HG03139 (cell line): ENCODE measurements at regions not wholly inside any gene's neighbourhood (a gene's known extent, or its start where the extent isn't known, plus 50 kb on each side); places are given as distances from the start of the nearest gene placed in this dataset.
"Not testable (repeated sequence)": the region's sequence is repeated elsewhere in the genome, so short reads cannot be mapped to it uniquely, and the experiment has no call there.

ENCODE experiments used
- ATAC-seq: cut with Tn5 transposase; IDR thresholded peaks from one replicate; pipeline ENCODE4 v1.9.1; 2021; ENCODE audit not compliant: unreplicated experiment

DNA sequence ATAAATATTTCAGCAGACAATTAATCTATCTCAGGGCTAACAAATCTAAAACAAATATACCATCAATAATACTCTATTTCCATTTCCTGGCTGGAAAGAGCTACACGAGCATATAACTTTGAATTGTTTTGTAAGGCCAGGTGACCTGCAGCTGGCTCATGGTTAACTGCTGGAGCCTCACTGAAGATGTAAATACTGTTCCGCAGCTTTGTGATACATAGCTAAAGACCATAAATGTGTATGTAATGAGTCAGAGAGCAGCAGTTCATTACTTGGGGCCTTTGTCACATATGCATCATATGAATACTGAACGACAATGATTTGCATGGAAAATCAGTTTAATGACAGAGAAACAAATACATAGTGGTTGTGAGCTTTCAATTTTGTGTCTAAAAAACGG lies 109.4 kb upstream of the CCN2 start:
- ATAC-seq = no peak

DNA sequence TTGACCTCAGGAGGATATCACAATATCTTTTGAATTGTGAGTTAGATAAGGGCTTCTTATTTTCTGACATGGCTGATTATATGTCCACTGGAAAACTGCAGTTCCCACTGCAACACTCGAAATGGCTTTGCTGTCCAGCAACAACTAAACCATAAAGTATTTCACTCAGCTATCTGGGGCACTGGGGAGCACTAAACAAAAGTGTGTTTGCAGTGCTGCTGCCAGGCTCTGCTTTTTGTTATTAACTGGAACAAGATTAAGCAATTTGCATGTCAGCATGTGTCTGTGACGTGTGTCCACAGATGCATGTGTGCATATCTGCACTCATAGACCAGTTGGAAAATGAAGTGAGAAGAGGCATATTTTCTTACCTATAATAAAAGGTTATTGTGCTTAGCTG lies 107.8 kb upstream of the CCN2 start:
- ATAC-seq = no peak

DNA sequence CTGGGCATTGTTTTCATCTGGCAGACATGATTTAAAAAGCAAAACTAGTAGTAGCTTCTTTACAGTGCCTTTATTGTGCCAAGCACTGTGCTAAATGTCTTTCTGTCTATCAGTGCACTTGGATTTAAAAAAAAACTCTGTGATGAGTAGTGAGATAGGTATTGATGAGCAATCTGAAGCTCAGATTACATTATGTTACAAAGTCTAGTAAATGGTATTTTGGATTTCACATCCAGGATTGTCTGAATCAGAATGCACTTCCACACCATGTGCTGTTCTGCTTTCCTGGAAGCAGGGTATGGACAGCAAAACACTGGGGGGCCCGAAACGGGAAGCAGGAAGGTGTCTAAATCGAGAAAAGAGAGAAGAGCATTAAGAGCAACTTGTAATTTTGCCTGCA lies 103.4 kb upstream of the CCN2 start:
- no peak for ATAC-seq

DNA sequence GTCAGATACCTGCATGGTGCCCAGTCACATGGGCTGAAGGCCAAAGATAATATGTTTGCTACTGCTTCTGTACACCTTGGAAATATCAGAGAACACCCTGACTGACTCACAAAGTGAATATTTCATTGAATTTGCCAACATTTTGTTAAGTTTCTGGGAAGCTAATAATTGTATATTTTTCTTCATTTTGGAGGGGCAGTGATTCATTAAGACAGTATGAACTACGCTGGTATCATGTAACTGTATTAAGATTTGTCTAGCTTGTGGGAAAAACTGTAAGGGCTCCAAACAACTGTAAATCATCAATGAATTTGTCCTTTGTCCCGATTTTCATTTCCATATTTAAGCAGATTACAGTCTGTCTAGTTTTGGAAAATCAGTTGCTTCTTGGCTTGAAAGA lies 102.3 kb upstream of the CCN2 start:
- no peak for ATAC-seq

DNA sequence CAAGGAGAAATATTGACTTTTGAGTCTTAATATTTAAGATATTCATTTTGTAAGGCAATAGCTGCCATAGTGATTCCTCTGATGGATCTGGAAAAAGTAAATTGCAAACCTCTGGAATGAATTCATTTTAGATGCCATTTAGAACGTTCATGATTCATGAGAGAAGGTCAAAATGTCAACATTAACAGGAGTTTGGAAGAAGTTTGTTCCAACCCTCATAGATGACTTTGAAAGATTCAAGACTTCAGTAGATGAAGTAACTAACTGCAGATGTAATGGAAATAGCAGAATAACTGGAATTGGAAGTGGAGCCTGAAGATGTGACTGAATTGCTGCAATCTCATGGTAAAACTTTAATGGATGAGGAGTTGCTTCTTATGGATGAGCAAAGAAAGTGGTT lies 100.9 kb upstream of the CCN2 start:
- no peak for ATAC-seq

DNA sequence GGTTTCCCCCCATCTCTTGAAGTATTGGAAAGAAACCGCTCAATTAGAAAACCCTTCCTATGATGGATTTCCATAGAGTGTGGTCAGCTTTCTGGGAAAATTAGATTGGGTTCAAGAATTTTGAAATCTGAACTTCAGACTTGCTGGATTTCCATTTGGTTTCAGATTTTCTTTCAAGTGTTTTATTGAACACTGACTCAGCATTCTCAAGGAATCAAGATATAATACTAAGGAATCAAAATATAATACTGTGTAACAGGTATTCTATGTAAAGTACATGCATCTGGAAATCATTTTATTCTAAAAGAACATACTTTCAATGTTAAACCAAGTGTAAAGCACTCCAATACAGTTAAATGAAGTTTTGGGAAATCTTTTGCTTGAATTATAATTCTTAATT lies 94.7 kb upstream of the CCN2 start:
- ATAC-seq = no peak

DNA sequence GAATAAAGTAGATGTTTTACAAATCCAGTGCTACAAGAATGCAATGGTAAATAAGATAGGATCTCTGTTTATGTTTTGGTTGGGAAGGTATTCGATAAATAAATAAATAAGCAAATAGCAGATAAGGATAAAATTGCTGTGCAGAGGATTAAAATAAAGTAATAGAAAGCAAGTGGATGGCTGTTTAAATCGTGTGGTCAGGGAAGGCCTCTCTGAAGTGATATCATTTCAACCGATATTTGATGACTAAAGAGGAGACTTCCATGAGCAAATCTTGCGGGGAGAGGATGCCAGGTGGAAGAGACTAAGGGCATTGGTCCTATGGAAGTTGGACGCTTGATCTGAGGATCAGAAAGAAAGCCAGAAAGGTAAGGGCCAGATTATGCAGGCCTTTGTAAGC lies 92.0 kb upstream of the CCN2 start:
- ATAC-seq = no peak

DNA sequence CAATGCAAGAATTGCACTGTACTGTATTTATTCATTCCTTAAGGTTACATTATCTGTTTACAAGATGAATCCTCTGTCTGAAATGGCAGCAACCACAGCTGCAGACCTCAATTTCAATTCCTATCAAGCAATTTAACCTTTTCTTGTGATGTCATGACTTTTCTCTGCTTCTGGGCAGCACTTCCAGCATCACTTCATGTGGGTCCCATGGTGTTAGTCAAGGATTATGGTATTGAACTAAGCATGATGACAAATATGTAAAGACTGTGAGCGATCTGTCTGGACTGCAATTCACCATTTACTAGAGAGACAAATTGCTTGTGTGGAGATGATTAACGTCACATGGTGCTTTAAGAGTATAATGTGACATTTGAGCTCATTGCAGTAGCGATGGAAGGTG lies 90.5 kb upstream of the CCN2 start:
- no peak for ATAC-seq

DNA sequence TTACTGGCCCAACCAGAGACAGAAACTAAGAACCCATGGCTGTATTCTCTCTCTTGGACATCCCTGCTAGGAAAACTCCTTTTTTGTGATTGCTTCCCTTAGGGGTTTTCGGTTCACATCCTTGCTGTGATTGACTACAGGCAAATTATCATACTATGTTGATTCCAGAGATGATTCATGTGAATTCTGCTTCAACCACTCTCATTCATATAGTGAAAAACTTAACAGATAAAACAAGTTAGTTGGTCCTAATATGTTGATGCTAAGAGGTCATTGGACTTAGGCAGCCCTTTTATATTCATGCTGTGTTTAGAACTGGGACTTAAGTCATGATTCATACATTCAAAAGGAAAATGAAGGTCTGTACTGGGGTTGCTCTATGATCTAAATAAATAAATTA lies 76.9 kb upstream of the CCN2 start:
- no peak for ATAC-seq

DNA sequence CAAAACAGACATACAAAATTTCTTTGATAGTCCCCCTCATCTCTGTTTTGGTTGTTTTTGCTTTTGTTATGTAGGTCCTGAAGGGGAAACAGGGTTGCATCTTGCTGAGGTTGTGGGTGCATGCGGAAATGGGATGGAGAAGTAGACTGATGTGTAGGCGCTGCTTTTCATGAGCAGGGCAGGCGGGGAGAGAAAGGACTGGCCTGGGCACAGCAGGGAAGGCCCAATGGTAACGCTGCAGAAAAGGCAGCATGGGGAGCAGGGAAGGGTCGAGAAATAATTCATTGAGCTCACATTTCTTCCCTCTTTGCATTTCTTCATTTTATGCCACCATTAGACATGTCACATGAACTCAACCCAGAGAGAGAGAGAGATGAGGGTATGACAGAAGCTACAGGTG lies 74.3 kb upstream of the CCN2 start:
- no peak for ATAC-seq

DNA sequence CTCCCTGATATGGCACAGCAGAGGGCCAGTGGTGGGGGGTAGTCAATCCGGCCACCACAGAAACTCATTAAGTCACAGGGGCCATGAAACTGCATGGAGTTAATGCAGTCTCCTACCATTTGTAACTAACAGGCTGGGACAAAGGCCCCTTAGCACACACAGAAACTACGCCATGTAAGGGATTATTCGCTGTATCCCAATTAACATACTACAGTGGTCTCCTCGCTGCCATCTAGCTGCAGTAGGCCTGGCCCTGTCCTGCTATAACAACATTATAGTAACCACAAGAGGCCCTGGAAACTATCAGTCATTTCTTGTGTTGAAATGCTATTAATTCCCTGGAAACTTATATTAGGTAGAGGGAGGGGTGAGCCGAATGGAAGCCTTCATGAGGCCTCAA lies 72.3 kb upstream of the CCN2 start:
- no peak for ATAC-seq

DNA sequence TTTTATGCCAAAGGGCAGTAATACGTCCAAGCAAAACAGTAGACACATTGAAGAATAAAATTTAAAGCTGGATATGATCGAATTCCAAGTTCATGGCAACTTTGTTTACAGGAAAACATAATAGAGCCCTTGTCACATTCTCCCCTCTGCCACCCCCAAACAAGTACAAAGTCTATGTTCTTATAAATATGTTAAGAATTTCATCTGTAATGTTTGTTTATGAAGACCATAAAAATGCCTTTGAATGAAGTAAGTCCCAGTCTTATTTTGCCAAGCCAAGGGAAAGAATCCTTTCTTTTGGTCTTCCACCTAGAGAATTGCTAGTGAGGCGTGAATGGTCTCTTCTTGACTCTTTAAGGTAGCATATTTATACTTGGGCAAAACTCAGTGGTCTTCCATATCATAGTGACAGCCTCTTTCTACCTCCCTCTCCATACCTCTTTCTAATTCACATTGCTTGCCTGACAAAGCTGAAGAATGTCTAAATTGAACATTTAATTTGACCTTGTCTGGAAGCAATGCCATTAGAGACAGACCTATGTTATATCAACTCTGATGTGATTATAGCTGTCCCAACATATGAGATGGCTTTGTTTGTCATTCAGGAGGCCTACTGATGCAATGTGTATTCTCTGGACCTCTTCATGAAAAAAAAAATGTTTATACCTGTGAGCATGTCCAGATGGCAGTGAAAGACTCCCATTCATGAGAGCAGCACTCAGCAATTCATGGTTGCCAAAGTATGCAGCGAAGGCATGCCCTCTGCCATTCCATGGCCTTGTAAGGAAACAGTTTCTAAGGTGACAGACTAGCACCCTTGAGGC lies 70.6 kb upstream of the CCN2 start:
- no peak for ATAC-seq

DNA sequence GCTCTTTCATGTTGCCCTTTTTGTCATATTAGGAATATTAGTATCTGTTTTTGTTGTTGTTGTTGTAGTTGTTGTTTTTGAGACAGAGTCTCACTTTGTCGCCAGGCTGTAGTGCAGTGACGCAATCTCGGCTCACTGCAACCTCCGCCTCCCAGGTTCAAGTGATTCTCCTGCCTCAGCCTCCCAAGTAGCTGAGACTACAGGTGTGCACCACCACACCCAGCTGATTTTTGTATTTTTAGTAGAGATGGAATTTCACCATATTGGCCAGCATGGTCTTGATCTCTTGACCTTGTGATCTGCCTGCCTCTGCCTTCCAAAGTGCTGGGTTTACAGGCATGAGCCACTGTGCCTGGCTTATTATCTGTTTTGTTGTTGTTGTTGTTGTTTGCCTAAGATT lies 69.7 kb upstream of the CCN2 start:
- not testable (repeated sequence) for ATAC-seq

DNA sequence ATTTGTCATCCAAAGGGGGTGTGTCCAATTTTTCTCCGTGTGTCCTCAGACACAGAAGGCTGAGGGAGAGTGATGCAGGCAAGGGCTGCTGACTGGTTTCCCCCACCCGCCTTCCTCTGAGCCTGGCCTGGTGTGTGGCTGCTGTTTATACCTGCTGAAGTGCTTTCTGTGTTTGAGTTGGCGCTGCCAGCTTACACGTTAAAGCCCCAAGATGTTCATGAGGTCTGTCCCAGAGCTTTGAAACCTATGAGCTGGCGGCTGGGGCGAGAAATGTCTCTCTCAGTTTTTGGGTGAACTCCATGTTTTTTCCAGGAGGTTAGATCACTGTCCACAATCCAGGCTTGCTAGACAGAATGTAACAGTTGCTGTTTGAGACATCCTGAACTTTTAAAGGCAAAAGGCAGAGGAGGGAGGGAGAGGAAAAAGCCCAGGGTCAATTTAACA lies 69.0 kb upstream of the CCN2 start:
- no peak for ATAC-seq

DNA sequence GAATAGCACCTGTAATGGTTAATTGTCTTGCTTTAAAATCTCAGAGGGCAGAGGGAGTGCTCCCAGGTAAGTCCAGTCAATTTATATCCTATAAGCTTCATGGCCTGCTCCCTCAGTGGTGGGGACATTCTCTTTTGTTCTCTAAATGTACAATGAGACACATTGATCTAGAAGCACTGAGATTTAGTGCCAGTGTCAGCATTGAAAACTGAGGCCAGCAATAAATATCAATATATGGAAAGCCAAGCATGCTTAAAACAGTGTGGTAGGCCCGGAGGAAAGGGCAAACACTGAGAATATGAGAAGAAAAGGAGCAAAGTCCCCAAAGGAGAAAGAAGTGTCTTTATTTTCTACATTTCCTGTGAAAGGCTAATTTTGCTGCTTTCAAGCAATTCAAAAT lies 68.4 kb upstream of the CCN2 start:
- ATAC-seq = no peak

DNA sequence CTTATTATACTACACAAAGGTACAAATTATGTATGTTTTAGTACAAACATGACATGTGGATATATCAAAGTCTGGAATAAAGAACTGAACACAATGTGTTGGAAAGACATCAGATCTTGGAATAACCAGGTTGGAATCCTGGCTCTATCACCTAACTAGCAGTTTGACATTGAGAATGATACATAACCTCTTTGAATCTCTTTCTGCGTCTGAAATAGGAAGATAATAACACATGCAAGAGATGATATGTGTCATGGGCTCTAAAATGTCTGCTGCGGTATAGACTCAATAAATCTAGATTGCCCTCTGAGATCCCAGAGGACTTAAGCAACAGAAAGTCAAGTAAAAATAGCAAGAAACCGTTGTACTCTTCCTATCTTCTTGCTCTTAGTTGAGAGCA lies 66.8 kb upstream of the CCN2 start:
- ATAC-seq = no peak

DNA sequence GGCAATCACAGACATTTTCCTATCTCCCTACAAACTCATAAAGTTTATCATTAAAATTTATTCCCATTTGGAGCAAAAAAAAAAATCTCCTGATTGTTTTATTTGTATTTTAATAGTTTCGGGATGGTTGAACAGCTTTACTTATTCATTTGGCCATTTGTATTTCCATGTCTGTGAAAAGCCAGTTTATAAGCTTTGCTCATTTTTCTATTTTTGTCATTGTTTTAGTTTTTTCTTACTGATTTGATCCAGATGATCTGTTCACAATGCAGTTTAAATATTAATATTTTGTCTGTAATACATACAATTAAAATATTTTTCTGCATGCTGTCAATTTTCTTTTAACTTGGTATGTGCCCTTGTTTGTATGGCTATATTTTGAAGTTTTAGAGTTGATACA lies 65.2 kb upstream of the CCN2 start:
- ATAC-seq = no peak

DNA sequence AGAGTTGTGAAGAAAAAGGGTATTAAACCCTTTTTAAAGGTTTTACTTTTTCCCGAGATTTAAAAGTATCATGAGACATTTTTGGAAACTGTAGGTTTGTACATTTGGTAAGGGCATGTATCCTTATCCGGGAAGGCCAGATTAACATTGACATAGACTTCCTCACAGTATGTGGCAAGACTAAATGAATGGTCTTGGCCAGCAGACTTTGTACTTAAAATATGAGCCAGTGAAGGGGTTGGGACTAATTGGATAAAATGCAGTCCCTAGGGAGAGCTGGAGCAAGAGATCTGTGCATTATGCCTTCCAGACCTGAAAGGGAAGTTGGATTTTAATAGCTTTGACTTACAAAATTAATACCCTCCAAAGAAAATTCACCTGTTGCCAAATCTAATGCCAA lies 60.4 kb upstream of the CCN2 start:
- ATAC-seq = no peak

DNA sequence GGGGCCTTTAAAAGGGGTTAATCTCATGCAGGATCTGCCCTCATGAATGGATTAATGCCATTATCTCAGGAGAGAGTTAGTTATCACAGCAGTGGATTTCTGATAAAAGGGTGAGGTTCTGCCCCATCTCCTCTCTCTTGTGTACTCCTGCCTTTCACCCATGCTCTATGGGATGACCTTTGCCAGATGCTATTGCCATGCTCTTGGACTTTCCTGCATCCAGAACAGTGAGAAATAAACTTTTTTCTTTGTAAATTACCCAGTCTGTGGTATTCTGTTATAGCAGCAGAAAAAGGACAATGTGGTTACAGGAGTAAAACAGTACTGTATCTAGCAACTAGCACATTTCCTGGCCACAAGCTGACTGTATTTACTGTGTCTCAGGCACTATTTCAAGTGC lies 58.0 kb upstream of the CCN2 start:
- ATAC-seq = no peak

DNA sequence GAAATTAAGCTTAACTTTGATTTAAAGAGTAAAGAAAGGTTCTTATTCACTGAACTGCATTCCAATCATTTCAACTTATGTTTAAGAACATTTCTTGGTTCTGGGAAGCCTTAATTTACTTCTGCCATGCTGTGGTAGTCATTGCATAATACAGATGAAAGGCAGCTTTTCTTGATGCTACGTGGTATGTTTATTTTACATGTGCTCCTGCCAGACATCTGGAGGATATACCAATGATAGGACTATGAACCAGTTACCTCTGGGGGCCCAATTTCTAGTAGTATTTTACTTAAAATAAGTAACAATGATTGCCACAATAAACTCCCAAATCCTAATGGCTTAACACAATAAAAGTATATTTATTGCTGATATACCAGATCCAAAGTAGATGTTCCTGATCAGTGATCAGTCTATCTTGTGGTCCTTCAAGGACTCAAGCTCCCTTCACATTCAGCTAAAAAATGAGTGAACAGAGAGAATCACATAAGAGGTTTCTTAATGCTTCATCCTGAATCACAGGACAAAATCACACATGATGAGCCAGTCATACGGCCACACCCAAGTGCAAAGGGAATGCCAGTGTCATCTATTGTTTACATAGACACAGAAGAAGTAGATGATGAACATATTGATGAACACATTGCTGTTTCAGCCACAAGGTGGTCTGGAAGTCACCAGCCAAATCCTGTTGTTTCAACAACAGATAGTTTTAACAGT lies 56.5 kb upstream of the CCN2 start:
- no peak for ATAC-seq

DNA sequence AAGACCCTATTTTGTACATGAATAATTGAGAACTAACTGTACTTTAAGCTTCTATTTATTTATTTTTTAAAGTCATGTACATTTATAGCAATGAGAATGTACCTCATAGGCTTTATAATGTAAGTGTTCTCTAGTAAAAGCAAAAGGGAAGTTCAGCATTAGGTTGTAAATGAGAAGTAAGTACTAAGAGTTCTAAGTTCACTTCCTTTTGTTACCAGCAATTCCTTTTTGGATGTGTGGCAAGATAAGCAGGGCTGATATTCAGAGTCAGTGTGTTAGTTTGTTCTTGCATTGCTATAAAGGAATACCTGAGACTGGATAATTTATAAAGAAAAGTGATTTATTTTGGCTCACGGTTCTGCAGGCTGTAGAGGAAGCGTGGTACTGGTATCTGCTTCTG lies 54.0 kb upstream of the CCN2 start:
- no peak for ATAC-seq

DNA sequence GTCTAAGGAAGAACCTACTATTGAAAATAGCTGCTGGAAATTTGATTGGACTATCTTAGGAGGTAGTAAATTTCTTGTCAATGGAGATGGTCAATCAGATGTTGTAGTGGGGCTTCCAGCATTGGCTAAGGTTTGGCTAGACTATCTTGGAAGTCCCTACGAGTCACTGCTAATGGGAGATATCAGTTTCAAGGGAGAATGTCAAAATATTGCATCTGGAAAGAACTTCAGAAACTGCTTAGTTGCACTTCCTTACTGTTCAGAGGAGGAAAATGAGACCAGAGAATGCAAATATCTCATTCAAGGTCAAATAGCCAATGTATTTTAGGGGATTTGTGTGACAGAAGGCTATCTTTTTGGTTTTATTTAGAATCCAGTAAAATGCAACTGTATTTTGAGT lies 53.5 kb upstream of the CCN2 start:
- no peak for ATAC-seq
